ENCODE measurements at regions not wholly inside any gene's neighbourhood (a gene's known extent, or its start where the extent isn't known, plus 50 kb on each side); places are given as distances from the start of the nearest gene placed in this dataset.

- POLR2A ChIA-PET (ENCODE audit: unreplicated experiment), result no interaction called here
- Histone ChIP-seq H3K36me3 (ENCODE audit: control insufficient read depth, insufficient read depth, low read length) (no peaks in the 10 kb centered on the region), H2AK5ac (ENCODE audit: low read depth, low read length) (no peak overlapping the region), H3K56ac (ENCODE audit: extremely low read depth, insufficient read depth, low read length) (no peak overlapping the region), H2AK9ac (replicated peaks; ENCODE audit: low read depth, low read length, poor library complexity) (no peak overlapping the region), H3K23ac (ENCODE audit: low read depth, low read length) (no peak overlapping the region), H3K4me3 (ENCODE audit: insufficient read depth, low read depth, low read length) (no peak overlapping the region), H2BK120ac (ENCODE audit: low read depth, low read length) (no peak overlapping the region), H3K79me1 (ENCODE audit: low read depth in 1 of 2, low read length in 2 of 2) (no peaks in the 10 kb centered on the region), H4K20me1 (ENCODE audit: insufficient read depth, low read length) (no peaks in the 10 kb centered on the region), H3K9me1 (ENCODE audit: insufficient read depth, low read length) (no peaks in the 10 kb centered on the region), H2BK5ac (ENCODE audit: low read depth, low read length, poor library complexity, severe bottlenecking) (no peak overlapping the region), H4K91ac (ENCODE audit: insufficient read depth, low read depth, low read length) (no peak overlapping the region), H3K4me1 (ENCODE audit: control insufficient read depth, insufficient read depth, low read length) (no peaks in the 10 kb centered on the region), H2BK20ac (ENCODE audit: low read depth, low read length) (no peak overlapping the region), H3K27ac (ENCODE audit: insufficient read depth, low read length) (no peak overlapping the region), H3K9ac (ENCODE audit: low read depth, low read length) (no peak overlapping the region), H3K18ac (ENCODE audit: low read depth, low read length) (no peak overlapping the region), H2BK15ac (ENCODE audit: low read depth, low read length) (no peak overlapping the region), H4K8ac (ENCODE audit: low read depth in 2 of 2, low read length in 2 of 2) (no peak overlapping the region), H3K4me2 (ENCODE audit: low read depth, low read length) (no peak overlapping the region), H4K5ac (ENCODE audit: low read depth, low read length) (no peak overlapping the region), H3K27me3 (ENCODE audit: control insufficient read depth, insufficient read depth, low read length) (peaks cover 61% of the 10 kb centered on the region), H3K9me3 (ENCODE audit: control insufficient read depth, insufficient read depth, low read length) (peaks cover 2% of the 10 kb centered on the region), H3K14ac (replicated peaks; ENCODE audit: low read depth, low read length) (no peak overlapping the region), H2AFZ (replicated peaks; ENCODE audit: low read length, poor library complexity) (no peak overlapping the region), H3K4ac (ENCODE audit: low read depth, low read length) (no peak overlapping the region)
- BruUV-seq (replicated peaks), result no TSS peak
- TF ChIP-seq MXI1 (IDR thresholded peaks at IDR 0.05; ENCODE audit: borderline replicate concordance, low read depth, low read length) (no peak), NFE2L2 (IDR thresholded peaks at IDR 0.05; ENCODE audit: low read depth, low read length) (no peak), POLR2A (IDR thresholded peaks at IDR 0.05; ENCODE audit: low read depth, low read length) (no peak), BHLHE40 (IDR thresholded peaks at IDR 0.05; ENCODE audit: low read depth, low read length) (no peak), USF2 (IDR thresholded peaks at IDR 0.05; ENCODE audit: low read depth, low read length) (no peak), RAD21 (IDR thresholded peaks at IDR 0.05; ENCODE audit: low read length) (no peak), RFX5 (IDR thresholded peaks at IDR 0.05; ENCODE audit: low read depth, low read length) (no peak), SMC3 (IDR thresholded peaks at IDR 0.05; ENCODE audit: low read depth, low read length) (no peak), CEBPB (IDR thresholded peaks at IDR 0.05; ENCODE audit: low read depth, low read length) (no peak), MAZ (IDR thresholded peaks at IDR 0.05; ENCODE audit: borderline replicate concordance, low read depth, low read length) (no peak), RCOR1 (IDR thresholded peaks at IDR 0.05; ENCODE audit: insufficient replicate concordance, low read length) (no peak), FOS (IDR thresholded peaks at IDR 0.05; ENCODE audit: low read depth, low read length) (no peak), ELK1 (IDR thresholded peaks at IDR 0.05; ENCODE audit: borderline replicate concordance, low read depth, low read length) (no peak), MAFK (IDR thresholded peaks at IDR 0.05; ENCODE audit: low read depth, low read length) (no peak), CHD1 (IDR thresholded peaks at IDR 0.05; ENCODE audit: low read depth, low read length) (no peak)
- no CpG with 5 or more reads among the region's 4 CpGs for WGBS, 2 experiments (ENCODE audit: extremely low coverage in 2 of 2, insufficient read length in 1 of 2)
- ATAC-seq (ENCODE audit: low read depth) (no peak), DNase-seq (no peak)
- CTCF ChIA-PET, result no interaction called here
- intact Hi-C loops (cut with micrococcal nuclease) (no loop called here), in situ Hi-C loops (cut with MboI; ENCODE audit: low sequenced_read_pairs) (no loop called here), dilution Hi-C loops (cut with HindIII; ENCODE audit: low sequenced_read_pairs, unreplicated experiment) (no loop called here)
Observed at GRCh38 chr15:69892351-69892750, 205.4 kb downstream of the TLE3 start.
